ENCODE measurements at regions not wholly inside any gene's neighbourhood (a gene's known extent, or its start where the extent isn't known, plus 50 kb on each side); places are given as distances from the start of the nearest gene placed in this dataset.
A peak's percentile ranks its signal among the peaks of the same experiment; 100 is the strongest.

- H3K27me3 ChIP-seq (ENCODE audit: control insufficient read depth, insufficient read depth, low read length), result no peaks in the 10 kb centered on the region
- no peak overlapping the region for H3K27ac ChIP-seq (ENCODE audit: low read depth, low read length)
- no peaks in the 10 kb centered on the region for H3K4me1 ChIP-seq (ENCODE audit: control insufficient read depth, insufficient read depth, low read length)
- DNase-seq (ENCODE audit: low read depth in 4 of 6, low spot score in 6 of 6), result no peak
- no peaks in the 10 kb centered on the region for H3K9me3 ChIP-seq (ENCODE audit: control insufficient read depth, insufficient read depth, low read length)
- WGBS (ENCODE audit: insufficient coverage), result 88% methylated on average over 3 of the region's 6 CpGs
- no peaks in the 10 kb centered on the region for H3K36me3 ChIP-seq (ENCODE audit: control insufficient read depth, insufficient read depth, low read length)
- H3K4me3 ChIP-seq (ENCODE audit: low read depth, low read length), result no peak overlapping the region
Observed at GRCh38 chr3:176755977-176756376, 441.3 kb downstream of the TBL1XR1 start.

DNA sequence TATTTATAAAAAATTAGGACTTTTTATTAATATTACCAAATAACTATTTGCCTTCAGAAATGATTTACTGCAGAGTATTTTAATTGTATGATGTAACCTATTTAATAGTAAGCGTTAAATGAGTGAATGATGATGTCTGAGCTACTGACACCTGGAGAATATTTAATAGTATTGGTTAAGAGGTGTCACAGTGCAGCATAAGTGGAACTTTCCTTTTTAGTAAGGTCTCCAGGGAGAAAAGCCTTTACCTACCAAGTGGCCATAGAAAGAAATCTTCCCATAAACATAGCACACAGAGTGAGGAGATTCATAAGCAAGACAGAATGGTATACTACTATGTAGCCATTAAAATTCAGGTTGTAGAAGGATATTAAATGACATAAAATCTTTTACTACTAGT, 441.7 kb downstream of the TBL1XR1 start:
- H3K4me3 ChIP-seq (ENCODE audit: low read depth, low read length), result no peak overlapping the region
- no peaks in the 10 kb centered on the region for H3K27me3 ChIP-seq (ENCODE audit: control insufficient read depth, insufficient read depth, low read length)
- no CpG with 5 or more reads among the region's 1 CpG for WGBS (ENCODE audit: insufficient coverage)

DNA sequence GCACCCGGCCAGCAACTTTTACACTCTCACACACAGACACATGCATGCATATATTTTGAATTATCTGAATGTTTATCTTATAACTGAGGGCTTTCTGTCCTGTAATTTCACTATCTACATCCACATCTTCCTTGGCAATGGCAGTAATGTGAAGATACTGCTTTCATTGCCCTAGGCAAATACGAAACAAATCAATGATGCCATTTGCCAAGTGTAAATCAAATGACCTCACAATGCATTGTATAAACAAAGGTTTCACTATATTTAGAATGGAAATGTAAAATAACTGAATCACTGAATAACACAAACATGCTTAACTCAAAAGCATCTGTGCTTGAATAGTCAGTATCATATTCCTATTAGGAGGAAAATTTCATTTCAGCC, 455.6 kb downstream of the TBL1XR1 start:
- no CpG with 5 or more reads among the region's 2 CpGs for WGBS (ENCODE audit: insufficient coverage)
- no peaks in the 10 kb centered on the region for H3K27me3 ChIP-seq (ENCODE audit: control insufficient read depth, insufficient read depth, low read length)
- H3K4me1 ChIP-seq (ENCODE audit: control insufficient read depth, insufficient read depth, low read length), result no peaks in the 10 kb centered on the region
- no peak overlapping the region for H3K27ac ChIP-seq (ENCODE audit: low read depth, low read length)
- DNase-seq (ENCODE audit: low read depth in 4 of 6, low spot score in 6 of 6), result no peak
- no peaks in the 10 kb centered on the region for H3K9me3 ChIP-seq (ENCODE audit: control insufficient read depth, insufficient read depth, low read length)
- no peaks in the 10 kb centered on the region for H3K36me3 ChIP-seq (ENCODE audit: control insufficient read depth, insufficient read depth, low read length)
- H3K4me3 ChIP-seq (ENCODE audit: low read depth, low read length), result no peak overlapping the region

More for the DNA sequence above, 441.7 kb downstream of the TBL1XR1 start:
- no peaks in the 10 kb centered on the region for H3K9me3 ChIP-seq (ENCODE audit: control insufficient read depth, insufficient read depth, low read length)
- no peak for DNase-seq (ENCODE audit: low read depth in 4 of 6, low spot score in 6 of 6)
- H3K4me1 ChIP-seq (ENCODE audit: control insufficient read depth, insufficient read depth, low read length), result no peaks in the 10 kb centered on the region
- no peak overlapping the region for H3K27ac ChIP-seq (ENCODE audit: low read depth, low read length)
- no peaks in the 10 kb centered on the region for H3K36me3 ChIP-seq (ENCODE audit: control insufficient read depth, insufficient read depth, low read length)

DNA sequence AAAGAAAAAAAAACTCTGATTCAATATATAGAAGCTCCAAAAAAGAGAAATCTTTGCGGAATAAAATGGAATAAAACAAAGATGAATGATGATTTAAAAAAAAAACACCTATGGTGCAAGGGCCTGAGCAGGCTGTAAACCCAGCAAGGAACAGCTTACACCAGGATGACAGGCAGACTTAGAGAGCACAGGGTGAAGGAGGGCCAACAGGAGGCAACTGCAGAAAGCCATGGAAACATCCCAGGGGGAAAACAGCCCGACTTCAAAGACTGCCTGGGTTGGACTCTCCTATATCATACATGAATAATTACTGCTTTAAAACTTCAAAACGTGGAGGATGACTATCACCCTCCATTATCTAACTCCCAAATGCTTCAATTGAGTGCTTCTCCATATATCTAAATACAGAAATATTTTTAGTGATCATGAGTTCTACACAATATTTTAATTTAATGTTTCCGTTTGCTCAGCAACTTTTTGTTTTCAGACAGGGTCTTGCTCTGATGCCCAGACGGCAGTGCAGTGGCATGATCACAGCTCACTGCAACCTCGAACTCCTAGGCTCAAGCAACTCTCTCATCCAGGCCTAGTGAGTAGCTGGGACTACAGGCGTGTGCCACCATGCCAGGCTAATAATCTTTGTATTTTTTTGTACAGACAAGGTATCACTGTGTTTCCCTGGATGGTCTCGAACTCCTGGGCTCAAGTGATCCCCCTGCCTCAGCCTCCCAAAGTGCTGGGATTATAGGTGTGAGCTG, 456.2 kb downstream of the TBL1XR1 start:
- Histone ChIP-seq H3K27me3 (ENCODE audit: control insufficient read depth, insufficient read depth, low read length) (no peaks in the 10 kb centered on the region), H3K4me3 (ENCODE audit: low read depth, low read length) (no peak overlapping the region), H3K4me1 (ENCODE audit: control insufficient read depth, insufficient read depth, low read length) (no peaks in the 10 kb centered on the region), H3K27ac (ENCODE audit: low read depth, low read length) (no peak overlapping the region), H3K36me3 (ENCODE audit: control insufficient read depth, insufficient read depth, low read length) (no peaks in the 10 kb centered on the region), H3K9me3 (ENCODE audit: control insufficient read depth, insufficient read depth, low read length) (no peaks in the 10 kb centered on the region)
- no peak for DNase-seq (ENCODE audit: low read depth in 4 of 6, low spot score in 6 of 6)
- 81% methylated on average over 4 of the region's 8 CpGs for WGBS (ENCODE audit: insufficient coverage)

GRCh38 chr3:176739159-176739558, 458.1 kb downstream of the TBL1XR1 start:
- Histone ChIP-seq H3K4me1 (ENCODE audit: control insufficient read depth, insufficient read depth, low read length) (no peaks in the 10 kb centered on the region), H3K9me3 (ENCODE audit: control insufficient read depth, insufficient read depth, low read length) (no peaks in the 10 kb centered on the region), H3K27me3 (ENCODE audit: control insufficient read depth, insufficient read depth, low read length) (no peaks in the 10 kb centered on the region), H3K27ac (ENCODE audit: low read depth, low read length) (no peak overlapping the region), H3K36me3 (ENCODE audit: control insufficient read depth, insufficient read depth, low read length) (no peaks in the 10 kb centered on the region), H3K4me3 (ENCODE audit: low read depth, low read length) (no peak overlapping the region)
- 83% methylated on average over 1 of the region's 2 CpGs for WGBS (ENCODE audit: insufficient coverage)
- no peak for DNase-seq (ENCODE audit: low read depth in 4 of 6, low spot score in 6 of 6)

GRCh38 chr3:176737480-176738110, 459.7 kb downstream of the TBL1XR1 start:
- Histone ChIP-seq H3K27ac (ENCODE audit: low read depth, low read length) (no peak overlapping the region), H3K9me3 (ENCODE audit: control insufficient read depth, insufficient read depth, low read length) (no peaks in the 10 kb centered on the region), H3K4me3 (ENCODE audit: low read depth, low read length) (no peak overlapping the region), H3K36me3 (ENCODE audit: control insufficient read depth, insufficient read depth, low read length) (no peaks in the 10 kb centered on the region), H3K27me3 (ENCODE audit: control insufficient read depth, insufficient read depth, low read length) (no peaks in the 10 kb centered on the region), H3K4me1 (ENCODE audit: control insufficient read depth, insufficient read depth, low read length) (no peaks in the 10 kb centered on the region)
- 40% methylated on average over 1 of the region's 4 CpGs for WGBS (ENCODE audit: insufficient coverage)
- DNase-seq (ENCODE audit: low read depth in 4 of 6, low spot score in 6 of 6), result peak in 2 of 6 donors; percentile 5 to 61

DNA sequence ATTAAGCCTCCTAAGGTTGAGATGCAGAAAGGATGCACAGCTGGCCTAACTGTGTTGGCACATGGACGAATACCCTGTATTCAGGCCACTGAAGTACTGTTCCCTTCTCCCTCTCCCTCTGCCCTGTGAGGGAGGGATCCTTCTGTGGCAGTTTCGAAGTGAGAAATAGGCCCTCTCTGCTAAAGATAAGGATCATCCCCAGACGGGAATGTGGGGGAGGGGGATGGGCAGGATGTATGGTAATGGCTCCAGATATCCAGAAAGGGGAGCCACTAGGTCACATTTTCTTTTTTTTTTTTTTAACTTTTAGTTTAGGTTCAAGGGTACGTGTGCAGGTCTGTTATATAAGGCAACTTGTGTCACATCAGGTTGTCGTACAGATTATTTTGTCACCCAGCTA, 463.1 kb downstream of the TBL1XR1 start:
- H3K36me3 ChIP-seq (ENCODE audit: control insufficient read depth, insufficient read depth, low read length), result no peaks in the 10 kb centered on the region
- H3K4me1 ChIP-seq (ENCODE audit: control insufficient read depth, insufficient read depth, low read length), result no peaks in the 10 kb centered on the region
- no peak overlapping the region for H3K4me3 ChIP-seq (ENCODE audit: low read depth, low read length)
- no peaks in the 10 kb centered on the region for H3K27me3 ChIP-seq (ENCODE audit: control insufficient read depth, insufficient read depth, low read length)
- 40% methylated on average over 1 of the region's 5 CpGs for WGBS (ENCODE audit: insufficient coverage)
- H3K9me3 ChIP-seq (ENCODE audit: control insufficient read depth, insufficient read depth, low read length), result no peaks in the 10 kb centered on the region
- no peak overlapping the region for H3K27ac ChIP-seq (ENCODE audit: low read depth, low read length)
- DNase-seq (ENCODE audit: low read depth in 4 of 6, low spot score in 6 of 6), result no peak

DNA sequence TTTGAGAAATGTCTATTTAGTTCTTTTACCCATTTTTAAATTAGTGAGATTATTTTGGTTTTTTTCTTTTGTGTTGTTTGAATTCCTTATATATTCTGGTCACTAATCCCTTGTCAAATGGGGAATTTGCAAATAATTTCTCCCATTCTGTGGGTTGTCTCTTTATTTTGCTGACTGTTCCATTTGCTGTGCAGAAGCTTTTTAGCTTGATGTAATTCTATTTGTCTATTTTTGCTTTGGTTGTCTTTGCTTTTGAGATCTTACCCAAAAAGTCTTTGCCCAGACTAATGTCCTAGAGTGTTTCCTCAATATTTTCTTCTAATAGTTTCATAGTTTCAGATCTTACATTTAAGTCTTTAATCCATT, 472.9 kb downstream of the TBL1XR1 start:
- DNase-seq (ENCODE audit: low read depth in 4 of 6, low spot score in 6 of 6), result no peak
- Histone ChIP-seq H3K36me3 (ENCODE audit: control insufficient read depth, insufficient read depth, low read length) (no peaks in the 10 kb centered on the region), H3K4me3 (ENCODE audit: low read depth, low read length) (no peak overlapping the region), H3K9me3 (ENCODE audit: control insufficient read depth, insufficient read depth, low read length) (no peaks in the 10 kb centered on the region), H3K27ac (ENCODE audit: low read depth, low read length) (no peak overlapping the region), H3K27me3 (ENCODE audit: control insufficient read depth, insufficient read depth, low read length) (no peaks in the 10 kb centered on the region), H3K4me1 (ENCODE audit: control insufficient read depth, insufficient read depth, low read length) (no peaks in the 10 kb centered on the region)

GRCh38 chr3:176723758-176724393, 473.4 kb downstream of the TBL1XR1 start:
- H3K9me3 ChIP-seq (ENCODE audit: control insufficient read depth, insufficient read depth, low read length), result no peaks in the 10 kb centered on the region
- H3K27me3 ChIP-seq (ENCODE audit: control insufficient read depth, insufficient read depth, low read length), result no peaks in the 10 kb centered on the region
- peak in 2 of 6 donors; percentile 6 to 28 for DNase-seq (ENCODE audit: low read depth in 4 of 6, low spot score in 6 of 6)
- H3K36me3 ChIP-seq (ENCODE audit: control insufficient read depth, insufficient read depth, low read length), result no peaks in the 10 kb centered on the region
- no peaks in the 10 kb centered on the region for H3K4me1 ChIP-seq (ENCODE audit: control insufficient read depth, insufficient read depth, low read length)
- H3K27ac ChIP-seq (ENCODE audit: low read depth, low read length), result no peak overlapping the region
- no peak overlapping the region for H3K4me3 ChIP-seq (ENCODE audit: low read depth, low read length)

DNA sequence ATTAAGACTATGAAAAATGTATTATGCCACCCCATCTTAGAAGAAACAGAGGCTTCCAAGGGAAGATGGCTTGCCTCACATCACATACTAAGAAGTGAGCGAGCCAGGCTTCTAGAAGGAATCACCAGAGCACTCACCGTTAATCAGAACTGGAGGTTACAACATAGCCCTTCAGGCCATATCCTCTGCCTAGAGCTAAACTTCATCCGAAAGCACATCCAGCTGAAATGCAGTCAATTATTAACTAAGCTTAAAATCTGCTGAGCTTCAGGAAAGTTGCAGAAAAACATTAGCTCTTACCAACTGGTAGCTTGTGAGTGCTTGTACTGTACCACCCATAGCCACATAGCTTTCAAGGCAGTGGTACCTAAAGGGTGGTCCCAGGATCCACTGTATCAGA, 483.2 kb downstream of the TBL1XR1 start:
- 93% methylated on average over 3 of the region's 3 CpGs for whole genome bisulfite sequencing (ENCODE audit: insufficient coverage)
- H3K4me3 ChIP-seq (ENCODE audit: low read depth, low read length), result no peak overlapping the region
- H3K9me3 ChIP-seq (ENCODE audit: control insufficient read depth, insufficient read depth, low read length), result no peaks in the 10 kb centered on the region
- no peaks in the 10 kb centered on the region for H3K27me3 ChIP-seq (ENCODE audit: control insufficient read depth, insufficient read depth, low read length)
- no peak overlapping the region for H3K27ac ChIP-seq (ENCODE audit: low read depth, low read length)
- no peaks in the 10 kb centered on the region for H3K36me3 ChIP-seq (ENCODE audit: control insufficient read depth, insufficient read depth, low read length)
- H3K4me1 ChIP-seq (ENCODE audit: control insufficient read depth, insufficient read depth, low read length), result no peaks in the 10 kb centered on the region
- DNase-seq (ENCODE audit: low read depth in 4 of 6, low spot score in 6 of 6), result no peak
